ENCODE measurements at regions not wholly inside any gene's neighbourhood (a gene's known extent, or its start where the extent isn't known, plus 50 kb on each side); places are given as distances from the start of the nearest gene placed in this dataset.
"Not testable (repeated sequence)": the region's sequence is repeated elsewhere in the genome, so short reads cannot be mapped to it uniquely, and the experiment has no call there.

GRCh38 chr17:21470422-21470821 is 94.3 kb downstream of the KCNJ12 start:
- not testable (repeated sequence) for DNase-seq (ENCODE audit: low read depth in 3 of 3, low spot score in 2 of 3)

GRCh38 chr17:21470861-21471260 is 94.7 kb downstream of the KCNJ12 start:
- DNase-seq (ENCODE audit: low read depth in 3 of 3, low spot score in 2 of 3) = no peak

GRCh38 chr17:21474815-21475214 is 98.7 kb downstream of the KCNJ12 start:
- DNase-seq (ENCODE audit: low read depth in 3 of 3, low spot score in 2 of 3) = no peak

- no peak for DNase-seq (ENCODE audit: low read depth in 3 of 3, low spot score in 2 of 3)
Measured at GRCh38 chr17:21475571-21475970, 99.4 kb downstream of the KCNJ12 start.

GRCh38 chr17:21476867-21477266 is 100.7 kb downstream of the KCNJ12 start:
- DNase-seq (ENCODE audit: low read depth in 3 of 3, low spot score in 2 of 3) = no peak

GRCh38 chr17:21482189-21482865 is 106.2 kb downstream of the KCNJ12 start:
- DNase-seq (ENCODE audit: low read depth in 3 of 3, low spot score in 2 of 3) = no peak

- not testable (repeated sequence) for DNase-seq (ENCODE audit: low read depth in 3 of 3, low spot score in 2 of 3)
Measured at GRCh38 chr17:21488043-21488442, 111.9 kb downstream of the KCNJ12 start.

GRCh38 chr17:21493993-21494392 is 117.8 kb downstream of the KCNJ12 start:
- DNase-seq (ENCODE audit: low read depth in 3 of 3, low spot score in 2 of 3) = no peak

- no peak for DNase-seq (ENCODE audit: low read depth in 3 of 3, low spot score in 2 of 3)
Measured at GRCh38 chr17:21495281-21495680, 119.1 kb downstream of the KCNJ12 start.

GRCh38 chr17:21500064-21500463 is 123.9 kb downstream of the KCNJ12 start:
- no peak for DNase-seq (ENCODE audit: low read depth in 3 of 3, low spot score in 2 of 3)

- DNase-seq (ENCODE audit: low read depth in 3 of 3, low spot score in 2 of 3) = not testable (repeated sequence)
Measured at GRCh38 chr17:21501927-21502700, 126.0 kb downstream of the KCNJ12 start.

- DNase-seq (ENCODE audit: low read depth in 3 of 3, low spot score in 2 of 3) = no peak
Measured at GRCh38 chr17:21505819-21506815, 130.0 kb downstream of the KCNJ12 start.

GRCh38 chr17:21507806-21508205 is 131.6 kb downstream of the KCNJ12 start:
- DNase-seq (ENCODE audit: low read depth in 3 of 3, low spot score in 2 of 3) = not testable (repeated sequence)

GRCh38 chr17:21508211-21508610 is 132.1 kb downstream of the KCNJ12 start:
- DNase-seq (ENCODE audit: low read depth in 3 of 3, low spot score in 2 of 3) = no peak

GRCh38 chr17:21509356-21509755 is 133.2 kb downstream of the KCNJ12 start:
- not testable (repeated sequence) for DNase-seq (ENCODE audit: low read depth in 3 of 3, low spot score in 2 of 3)

- no peak for DNase-seq (ENCODE audit: low read depth in 3 of 3, low spot score in 2 of 3)
Measured at GRCh38 chr17:21510686-21511362, 134.7 kb downstream of the KCNJ12 start.

GRCh38 chr17:21511363-21512195 is 135.4 kb downstream of the KCNJ12 start:
- peak; percentile 56 to 80 (median 69) for DNase-seq (ENCODE audit: low read depth in 3 of 3, low spot score in 2 of 3)

- DNase-seq (ENCODE audit: low read depth in 3 of 3, low spot score in 2 of 3) = no peak
Measured at GRCh38 chr17:21512307-21513011, 136.3 kb downstream of the KCNJ12 start.

All from right renal cortex interstitium (tissue), 3 donors.